GM21619 (cell line): ENCODE measurements at regions not wholly inside any gene's neighbourhood (a gene's known extent, or its start where the extent isn't known, plus 50 kb on each side); places are given as distances from the start of the nearest gene placed in this dataset.
"Not testable (repeated sequence)": the region's sequence is repeated elsewhere in the genome, so short reads cannot be mapped to it uniquely, and the experiment has no call there.

ENCODE experiments used
- ATAC-seq: cut with Tn5 transposase; IDR thresholded peaks from one replicate; pipeline ENCODE4 v1.9.1; 2021; ENCODE audit not compliant: unreplicated experiment

GRCh38 chr9:111094433-111094924 lies 56.2 kb upstream of the LPAR1 start:
- ATAC-seq: no peak

- ATAC-seq: not testable (repeated sequence)
Measured at GRCh38 chr9:111092167-111092566, 53.9 kb upstream of the LPAR1 start.
